Lower leg skin (tissue), 3 donors: ENCODE measurements at regions not wholly inside any gene's neighbourhood (a gene's known extent, or its start where the extent isn't known, plus 50 kb on each side); places are given as distances from the start of the nearest gene placed in this dataset.

Experiments
- CTCF ChIP-seq, 3 donors: fragments of 450-650 bp; IDR thresholded peaks; one replicate each; pipeline ENCODE4 v1.5.1; 2016; ENCODE audit warnings: antibody characterized with exemption in 3 of 3, mild to moderate bottlenecking in 3 of 3, moderate library complexity in 2 of 3
- POLR2A ChIP-seq, 2 donors: fragments of 450-650 bp; IDR thresholded peaks; one replicate each; pipeline ENCODE4 v1.6.1; 2016 to 2017; ENCODE audit warnings: antibody characterized with exemption in 2 of 2, mild to moderate bottlenecking in 1 of 2, moderate library complexity in 1 of 2

DNA sequence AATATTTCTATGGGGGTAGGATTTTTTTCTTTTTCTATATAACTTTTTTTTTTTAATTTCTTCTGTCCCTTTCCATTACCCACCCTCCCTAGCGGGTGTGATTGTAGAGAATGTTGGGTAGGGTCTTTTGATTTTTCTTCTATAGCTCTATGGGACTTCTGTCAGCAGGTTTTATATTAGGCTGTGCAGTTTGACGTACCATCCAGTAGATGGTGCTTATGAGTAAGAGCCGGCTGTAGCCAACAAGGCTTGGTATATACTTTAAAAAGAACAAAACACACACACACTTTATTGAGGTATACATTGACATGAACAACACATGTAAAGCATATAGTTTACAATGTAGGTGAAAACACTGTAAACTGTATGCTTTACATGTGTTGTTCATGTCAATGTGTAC lies 247.9 kb upstream of the POF1B start:
- no peak for TF ChIP-seq CTCF (IDR thresholded peaks at IDR 0.05)
- TF ChIP-seq POLR2A (IDR thresholded peaks at IDR 0.05): no peak
